ENCODE measurements at regions not wholly inside any gene's neighbourhood (a gene's known extent, or its start where the extent isn't known, plus 50 kb on each side); places are given as distances from the start of the nearest gene placed in this dataset.

- TF ChIP-seq CTCF (conservative IDR thresholded peaks at IDR 0.05; ENCODE audit: low read length) = no peak
- no peak for DNase-seq (ENCODE audit: low read depth)
- H3K4me3 ChIP-seq (ENCODE audit: low read length) = no peak overlapping the region
Measured at GRCh38 chr7:12985228-12985627, 297.8 kb downstream of the ARL4A start.

GRCh38 chr7:12985752-12986151, 298.3 kb downstream of the ARL4A start:
- DNase-seq (ENCODE audit: low read depth) = no peak
- no peak overlapping the region for H3K4me3 ChIP-seq (ENCODE audit: low read length)
- TF ChIP-seq CTCF (conservative IDR thresholded peaks at IDR 0.05; ENCODE audit: low read length) = no peak

GRCh38 chr7:12987238-12987637, 299.8 kb downstream of the ARL4A start:
- no peak for TF ChIP-seq CTCF (conservative IDR thresholded peaks at IDR 0.05; ENCODE audit: low read length)
- DNase-seq (ENCODE audit: low read depth) = no peak

GRCh38 chr7:12990440-12990839, 303.0 kb downstream of the ARL4A start:
- DNase-seq (ENCODE audit: low read depth) = no peak
- no peak for TF ChIP-seq CTCF (conservative IDR thresholded peaks at IDR 0.05; ENCODE audit: low read length)
- no peak overlapping the region for H3K4me3 ChIP-seq (ENCODE audit: low read length)

More at GRCh38 chr7:12987238-12987637, 299.8 kb downstream of the ARL4A start:
- no peak overlapping the region for H3K4me3 ChIP-seq (ENCODE audit: low read length)

GRCh38 chr7:12993025-12993424, 305.6 kb downstream of the ARL4A start:
- DNase-seq (ENCODE audit: low read depth) = no peak
- no peak overlapping the region for H3K4me3 ChIP-seq (ENCODE audit: low read length)
- no peak for TF ChIP-seq CTCF (conservative IDR thresholded peaks at IDR 0.05; ENCODE audit: low read length)

GRCh38 chr7:12995912-12996469, 308.6 kb downstream of the ARL4A start:
- no peak overlapping the region for H3K4me3 ChIP-seq (ENCODE audit: low read length)
- no peak for DNase-seq (ENCODE audit: low read depth)
- no peak for TF ChIP-seq CTCF (conservative IDR thresholded peaks at IDR 0.05; ENCODE audit: low read length)

GRCh38 chr7:13007331-13007730, 319.9 kb downstream of the ARL4A start:
- no peak for TF ChIP-seq CTCF (conservative IDR thresholded peaks at IDR 0.05; ENCODE audit: low read length)
- H3K4me3 ChIP-seq (ENCODE audit: low read length) = no peak overlapping the region
- no peak for DNase-seq (ENCODE audit: low read depth)

Measured in AG10803 (cell line).